ENCODE measurements at regions not wholly inside any gene's neighbourhood (a gene's known extent, or its start where the extent isn't known, plus 50 kb on each side); places are given as distances from the start of the nearest gene placed in this dataset.
"Not testable (repeated sequence)": the region's sequence is repeated elsewhere in the genome, so short reads cannot be mapped to it uniquely, and the experiment has no call there.

GRCh38 chrX:1103360-1103759 is 109.1 kb downstream of the CRLF2 start:
- DNase-seq (ENCODE audit: low spot score), result no peak

- DNase-seq (ENCODE audit: low spot score), result no peak
These were observed 109.7 kb downstream of the CRLF2 start for GRCh38 chrX:1102786-1103185.

- not testable (repeated sequence) for DNase-seq (ENCODE audit: low spot score)
These were observed 110.2 kb downstream of the CRLF2 start for GRCh38 chrX:1102221-1102620.

GRCh38 chrX:1099146-1099770 is 113.2 kb downstream of the CRLF2 start:
- no peak for DNase-seq (ENCODE audit: low spot score)

GRCh38 chrX:1097328-1097727 is 115.1 kb downstream of the CRLF2 start:
- DNase-seq (ENCODE audit: low spot score), result no peak

GRCh38 chrX:1094566-1095333 is 117.7 kb downstream of the CRLF2 start:
- no peak for DNase-seq (ENCODE audit: low spot score)

GRCh38 chrX:1093586-1094421 is 118.6 kb downstream of the CRLF2 start:
- DNase-seq (ENCODE audit: low spot score), result no peak

GRCh38 chrX:1093121-1093520 is 119.3 kb downstream of the CRLF2 start:
- no peak for DNase-seq (ENCODE audit: low spot score)

- DNase-seq (ENCODE audit: low spot score), result no peak
These were observed 125.7 kb downstream of the CRLF2 start for GRCh38 chrX:1086444-1087409.

GRCh38 chrX:1085871-1086270 is 126.6 kb downstream of the CRLF2 start:
- not testable (repeated sequence) for DNase-seq (ENCODE audit: low spot score)

GRCh38 chrX:1084689-1085088 is 127.8 kb downstream of the CRLF2 start:
- no peak for DNase-seq (ENCODE audit: low spot score)

GRCh38 chrX:1076871-1077651 is 135.4 kb downstream of the CRLF2 start:
- DNase-seq (ENCODE audit: low spot score), result no peak

GRCh38 chrX:1075741-1076140 is 136.7 kb downstream of the CRLF2 start:
- no peak for DNase-seq (ENCODE audit: low spot score)

- no peak for DNase-seq (ENCODE audit: low spot score)
These were observed 137.3 kb downstream of the CRLF2 start for GRCh38 chrX:1075156-1075555.

GRCh38 chrX:1074755-1075154 is 137.7 kb downstream of the CRLF2 start:
- no peak for DNase-seq (ENCODE audit: low spot score)

GRCh38 chrX:1074172-1074571 is 138.3 kb downstream of the CRLF2 start:
- no peak for DNase-seq (ENCODE audit: low spot score)

- DNase-seq (ENCODE audit: low spot score), result no peak
These were observed 139.6 kb downstream of the CRLF2 start for GRCh38 chrX:1072637-1073377.

- no peak for DNase-seq (ENCODE audit: low spot score)
These were observed 141.1 kb downstream of the CRLF2 start for GRCh38 chrX:1071351-1071750.

- no peak for DNase-seq (ENCODE audit: low spot score)
These were observed 150.1 kb downstream of the CRLF2 start for GRCh38 chrX:1062351-1062750.

- no peak for DNase-seq (ENCODE audit: low spot score)
These were observed 151.9 kb downstream of the CRLF2 start for GRCh38 chrX:1060562-1060960.
